ENCODE measurements at regions not wholly inside any gene's neighbourhood (a gene's known extent, or its start where the extent isn't known, plus 50 kb on each side); places are given as distances from the start of the nearest gene placed in this dataset.

DNA sequence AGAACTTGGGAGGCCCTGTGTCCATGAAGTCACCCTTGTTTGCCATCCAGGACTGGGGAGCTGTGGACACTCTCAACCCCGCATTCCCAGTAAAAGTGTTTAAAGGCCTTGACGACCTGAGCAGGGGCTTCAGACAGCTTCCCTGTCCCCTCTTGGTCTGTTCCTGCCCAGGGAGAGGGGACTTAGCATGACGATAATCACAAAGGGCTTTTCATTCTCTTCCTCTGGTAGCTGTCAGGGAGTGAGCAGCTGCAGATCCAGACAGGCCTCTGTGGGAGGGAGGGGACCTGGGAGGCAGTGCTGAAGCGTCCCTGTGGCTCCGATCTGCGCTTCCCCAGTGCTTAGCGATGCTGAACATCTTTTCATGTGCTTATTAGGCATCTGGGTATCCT, 77.8 kb upstream of the HS6ST1 start:
- no TSS peak for BruUV-seq (replicated peaks)
- no peaks in the 10 kb centered on the region for H3K79me2 ChIP-seq (ENCODE audit: insufficient read depth, low read length)
- no peaks in the 10 kb centered on the region for H4K20me1 ChIP-seq (ENCODE audit: insufficient read depth, low read length)
- WGBS (ENCODE audit: low lambda C conversion rate), result 43% methylated on average over 7 of the region's 7 CpGs
- no peak overlapping the region for H3K9ac ChIP-seq (ENCODE audit: insufficient read depth, low read depth, low read length)
- no peak for TF ChIP-seq CBX5 (CRISPR knock-in tag; IDR thresholded peaks at IDR 0.05; ENCODE audit: borderline replicate concordance)
- TF ChIP-seq, protein P1, sequence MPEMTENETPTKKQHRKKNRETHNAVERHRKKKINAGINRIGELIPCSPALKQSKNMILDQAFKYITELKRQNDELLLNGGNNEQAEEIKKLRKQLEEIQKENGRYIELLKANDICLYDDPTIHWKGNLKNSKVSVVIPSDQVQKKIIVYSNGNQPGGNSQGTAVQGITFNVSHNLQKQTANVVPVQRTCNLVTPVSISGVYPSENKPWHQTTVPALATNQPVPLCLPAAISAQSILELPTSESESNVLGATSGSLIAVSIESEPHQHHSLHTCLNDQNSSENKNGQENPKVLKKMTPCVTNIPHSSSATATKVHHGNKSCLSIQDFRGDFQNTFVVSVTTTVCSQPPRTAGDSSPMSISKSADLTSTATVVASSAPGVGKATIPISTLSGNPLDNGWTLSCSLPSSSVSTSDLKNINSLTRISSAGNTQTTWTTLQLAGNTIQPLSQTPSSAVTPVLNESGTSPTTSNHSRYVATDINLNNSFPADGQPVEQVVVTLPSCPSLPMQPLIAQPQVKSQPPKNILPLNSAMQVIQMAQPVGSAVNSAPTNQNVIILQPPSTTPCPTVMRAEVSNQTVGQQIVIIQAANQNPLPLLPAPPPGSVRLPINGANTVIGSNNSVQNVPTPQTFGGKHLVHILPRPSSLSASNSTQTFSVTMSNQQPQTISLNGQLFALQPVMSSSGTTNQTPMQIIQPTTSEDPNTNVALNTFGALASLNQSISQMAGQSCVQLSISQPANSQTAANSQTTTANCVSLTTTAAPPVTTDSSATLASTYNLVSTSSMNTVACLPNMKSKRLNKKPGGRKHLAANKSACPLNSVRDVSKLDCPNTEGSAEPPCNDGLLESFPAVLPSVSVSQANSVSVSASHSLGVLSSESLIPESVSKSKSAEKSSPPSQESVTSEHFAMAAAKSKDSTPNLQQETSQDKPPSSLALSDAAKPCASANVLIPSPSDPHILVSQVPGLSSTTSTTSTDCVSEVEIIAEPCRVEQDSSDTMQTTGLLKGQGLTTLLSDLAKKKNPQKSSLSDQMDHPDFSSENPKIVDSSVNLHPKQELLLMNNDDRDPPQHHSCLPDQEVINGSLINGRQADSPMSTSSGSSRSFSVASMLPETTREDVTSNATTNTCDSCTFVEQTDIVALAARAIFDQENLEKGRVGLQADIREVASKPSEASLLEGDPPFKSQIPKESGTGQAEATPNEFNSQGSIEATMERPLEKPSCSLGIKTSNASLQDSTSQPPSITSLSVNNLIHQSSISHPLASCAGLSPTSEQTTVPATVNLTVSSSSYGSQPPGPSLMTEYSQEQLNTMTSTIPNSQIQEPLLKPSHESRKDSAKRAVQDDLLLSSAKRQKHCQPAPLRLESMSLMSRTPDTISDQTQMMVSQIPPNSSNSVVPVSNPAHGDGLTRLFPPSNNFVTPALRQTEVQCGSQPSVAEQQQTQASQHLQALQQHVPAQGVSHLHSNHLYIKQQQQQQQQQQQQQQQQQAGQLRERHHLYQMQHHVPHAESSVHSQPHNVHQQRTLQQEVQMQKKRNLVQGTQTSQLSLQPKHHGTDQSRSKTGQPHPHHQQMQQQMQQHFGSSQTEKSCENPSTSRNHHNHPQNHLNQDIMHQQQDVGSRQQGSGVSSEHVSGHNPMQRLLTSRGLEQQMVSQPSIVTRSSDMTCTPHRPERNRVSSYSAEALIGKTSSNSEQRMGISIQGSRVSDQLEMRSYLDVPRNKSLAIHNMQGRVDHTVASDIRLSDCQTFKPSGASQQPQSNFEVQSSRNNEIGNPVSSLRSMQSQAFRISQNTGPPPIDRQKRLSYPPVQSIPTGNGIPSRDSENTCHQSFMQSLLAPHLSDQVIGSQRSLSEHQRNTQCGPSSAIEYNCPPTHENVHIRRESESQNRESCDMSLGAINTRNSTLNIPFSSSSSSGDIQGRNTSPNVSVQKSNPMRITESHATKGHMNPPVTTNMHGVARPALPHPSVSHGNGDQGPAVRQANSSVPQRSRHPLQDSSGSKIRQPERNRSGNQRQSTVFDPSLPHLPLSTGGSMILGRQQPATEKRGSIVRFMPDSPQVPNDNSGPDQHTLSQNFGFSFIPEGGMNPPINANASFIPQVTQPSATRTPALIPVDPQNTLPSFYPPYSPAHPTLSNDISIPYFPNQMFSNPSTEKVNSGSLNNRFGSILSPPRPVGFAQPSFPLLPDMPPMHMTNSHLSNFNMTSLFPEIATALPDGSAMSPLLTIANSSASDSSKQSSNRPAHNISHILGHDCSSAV (CRISPR knock-in tag; IDR thresholded peaks at IDR 0.05; ENCODE audit: borderline replicate concordance), result no peak
- TF ChIP-seq CERS6 (CRISPR knock-in tag; IDR thresholded peaks at IDR 0.05), result no peak
- TF ChIP-seq ZNF460 (CRISPR knock-in tag; IDR thresholded peaks at IDR 0.05; ENCODE audit: borderline replicate concordance), result no peak
- TF ChIP-seq ZFYVE20 (CRISPR knock-in tag; IDR thresholded peaks at IDR 0.05; ENCODE audit: borderline replicate concordance, low read depth), result no peak
- TF ChIP-seq SNAI1 (CRISPR knock-in tag; IDR thresholded peaks at IDR 0.05; ENCODE audit: borderline replicate concordance), result no peak
- H2AFZ ChIP-seq (ENCODE audit: low read length), result peak overlapping the region; percentile 33
- ATAC-seq (peak; percentile 83), DNase-seq (ENCODE audit: low spot score) (no peak), FAIRE-seq (no peak)
- no peaks in the 10 kb centered on the region for H3K36me3 ChIP-seq (replicated peaks in 1 of 2; ENCODE audit: control insufficient read depth in 1 of 2, insufficient read depth in 2 of 2, low read length in 2 of 2)
- H3K27me3 ChIP-seq (ENCODE audit: control insufficient read depth in 1 of 2, insufficient read depth in 2 of 2, low read length in 2 of 2), result peaks cover 0 to 1% of the 10 kb centered on the region in 2 experiments; a peak in 1 of 5 replicates
- H3K4me3 ChIP-seq (replicated peaks in 1 of 3; ENCODE audit: insufficient read depth in 1 of 3, low read depth in 2 of 3, low read length in 3 of 3), result peak overlapping the region in 1 of 3 experiments; percentile 20; a peak in 1 of 6 replicates
- H3K4me2 ChIP-seq (ENCODE audit: low read depth, low read length), result peak overlapping the region; percentile 66
- ChIA-PET POLR2A (no interaction called here), CTCF (ENCODE audit: low intra/inter-chr PET ratio, low total read pairs) (no interaction called here)
- intact Hi-C loops (cut with micrococcal nuclease; ENCODE audit: unreplicated experiment) (no loop called here), in situ Hi-C loops (cut with HindIII; ENCODE audit: extremely low pct_ligation_motif_present, low pct_unique_long_range_greater_than_20kb) (no loop called here)
- H3K4me1 ChIP-seq (ENCODE audit: insufficient read depth, low read length), result peaks cover 20% of the 10 kb centered on the region
- H3K9me3 ChIP-seq (ENCODE audit: low read length), result no peaks in the 10 kb centered on the region
- H3K27ac ChIP-seq (ENCODE audit: extremely low read length, insufficient read depth, low read length), result no peak overlapping the region
